ENCODE measurements at regions not wholly inside any gene's neighbourhood (a gene's known extent, or its start where the extent isn't known, plus 50 kb on each side); places are given as distances from the start of the nearest gene placed in this dataset.

GRCh38 chrX:95058815-95059214 is 1384.8 kb downstream of the FAM133A start:
- no TSS peak for BruUV-seq (replicated peaks)
- intact Hi-C loops (cut with micrococcal nuclease; ENCODE audit: unreplicated experiment), result no loop called here
- H3K27me3 Mint-ChIP-seq (ENCODE audit: insufficient read depth, unreplicated experiment), result no peaks in the 10 kb centered on the region
- no peaks in the 10 kb centered on the region for H3K4me1 ChIP-seq
- TF ChIP-seq CTCF (IDR thresholded peaks at IDR 0.05; ENCODE audit: insufficient read depth in 1 of 2, low read depth in 1 of 2, low read length in 1 of 2, severe bottlenecking in 1 of 2, unreplicated experiment in 1 of 2), result no peak
- CTCF ChIA-PET, result no interaction called here
- POLR2A ChIA-PET, result no interaction called here
- H3K27me3 ChIP-seq (replicated peaks; ENCODE audit: control insufficient read depth, insufficient read depth, low read length), result no peaks in the 10 kb centered on the region
- H3K36me3 Mint-ChIP-seq (ENCODE audit: insufficient read depth, unreplicated experiment), result no peaks in the 10 kb centered on the region
- no peak overlapping the region for H3K4me3 ChIP-seq (ENCODE audit: low read depth, low read length)
- no peaks in the 10 kb centered on the region for H3K36me3 ChIP-seq (ENCODE audit: control insufficient read depth, insufficient read depth, low read length)
- H3K9me3 Mint-ChIP-seq (ENCODE audit: unreplicated experiment), result no peaks in the 10 kb centered on the region
- no peak overlapping the region for H3K27ac Mint-ChIP-seq (ENCODE audit: unreplicated experiment)
- no peak overlapping the region for H3K4me3 Mint-ChIP-seq (ENCODE audit: unreplicated experiment)
- H3K9me3 ChIP-seq, result no peaks in the 10 kb centered on the region
- no peak for DNase-seq
- H3K4me1 Mint-ChIP-seq (ENCODE audit: low read depth, unreplicated experiment), result no peaks in the 10 kb centered on the region

GRCh38 chrX:95059909-95060308 is 1385.9 kb downstream of the FAM133A start:
- no TSS peak for BruUV-seq (replicated peaks)
- ChIA-PET POLR2A (no interaction called here), CTCF (no interaction called here)
- Histone ChIP-seq H3K27me3 (replicated peaks; ENCODE audit: control insufficient read depth, insufficient read depth, low read length) (no peaks in the 10 kb centered on the region), H3K9me3 (no peaks in the 10 kb centered on the region), H3K36me3 (ENCODE audit: control insufficient read depth, insufficient read depth, low read length) (no peaks in the 10 kb centered on the region), H3K4me1 (no peaks in the 10 kb centered on the region), H3K4me3 (ENCODE audit: low read depth, low read length) (no peak overlapping the region)
- Mint-ChIP-seq H3K4me3 (ENCODE audit: unreplicated experiment) (no peak overlapping the region), H3K27me3 (ENCODE audit: insufficient read depth, unreplicated experiment) (no peaks in the 10 kb centered on the region), H3K27ac (ENCODE audit: unreplicated experiment) (no peak overlapping the region), H3K36me3 (ENCODE audit: insufficient read depth, unreplicated experiment) (no peaks in the 10 kb centered on the region), H3K4me1 (ENCODE audit: low read depth, unreplicated experiment) (no peaks in the 10 kb centered on the region), H3K9me3 (ENCODE audit: unreplicated experiment) (no peaks in the 10 kb centered on the region)
- DNase-seq, result no peak
- intact Hi-C loops (cut with micrococcal nuclease; ENCODE audit: unreplicated experiment), result no loop called here
- TF ChIP-seq CTCF (IDR thresholded peaks at IDR 0.05; ENCODE audit: insufficient read depth in 1 of 2, low read depth in 1 of 2, low read length in 1 of 2, severe bottlenecking in 1 of 2, unreplicated experiment in 1 of 2), result no peak

GRCh38 chrX:95063554-95063953 is 1389.5 kb downstream of the FAM133A start:
- BruUV-seq (replicated peaks), result no TSS peak
- H3K4me1 Mint-ChIP-seq (ENCODE audit: low read depth, unreplicated experiment), result no peaks in the 10 kb centered on the region
- H3K4me3 Mint-ChIP-seq (ENCODE audit: unreplicated experiment), result no peak overlapping the region
- CTCF ChIA-PET, result no interaction called here
- no peaks in the 10 kb centered on the region for H3K27me3 ChIP-seq (replicated peaks; ENCODE audit: control insufficient read depth, insufficient read depth, low read length)
- no peaks in the 10 kb centered on the region for H3K36me3 Mint-ChIP-seq (ENCODE audit: insufficient read depth, unreplicated experiment)
- intact Hi-C loops (cut with micrococcal nuclease; ENCODE audit: unreplicated experiment), result no loop called here
- no peak overlapping the region for H3K27ac Mint-ChIP-seq (ENCODE audit: unreplicated experiment)
- H3K4me1 ChIP-seq, result no peaks in the 10 kb centered on the region
- H3K4me3 ChIP-seq (ENCODE audit: low read depth, low read length), result no peak overlapping the region
- H3K9me3 Mint-ChIP-seq (ENCODE audit: unreplicated experiment), result no peaks in the 10 kb centered on the region
- H3K36me3 ChIP-seq (ENCODE audit: control insufficient read depth, insufficient read depth, low read length), result no peaks in the 10 kb centered on the region
- no peaks in the 10 kb centered on the region for H3K9me3 ChIP-seq
- no peak for DNase-seq
- POLR2A ChIA-PET, result no interaction called here
- no peak for TF ChIP-seq CTCF (IDR thresholded peaks at IDR 0.05; ENCODE audit: insufficient read depth in 1 of 2, low read depth in 1 of 2, low read length in 1 of 2, severe bottlenecking in 1 of 2, unreplicated experiment in 1 of 2)
- no peaks in the 10 kb centered on the region for H3K27me3 Mint-ChIP-seq (ENCODE audit: insufficient read depth, unreplicated experiment)

Measured in Caco-2 (cell line).